ENCODE measurements at regions not wholly inside any gene's neighbourhood (a gene's known extent, or its start where the extent isn't known, plus 50 kb on each side); places are given as distances from the start of the nearest gene placed in this dataset.

DNA sequence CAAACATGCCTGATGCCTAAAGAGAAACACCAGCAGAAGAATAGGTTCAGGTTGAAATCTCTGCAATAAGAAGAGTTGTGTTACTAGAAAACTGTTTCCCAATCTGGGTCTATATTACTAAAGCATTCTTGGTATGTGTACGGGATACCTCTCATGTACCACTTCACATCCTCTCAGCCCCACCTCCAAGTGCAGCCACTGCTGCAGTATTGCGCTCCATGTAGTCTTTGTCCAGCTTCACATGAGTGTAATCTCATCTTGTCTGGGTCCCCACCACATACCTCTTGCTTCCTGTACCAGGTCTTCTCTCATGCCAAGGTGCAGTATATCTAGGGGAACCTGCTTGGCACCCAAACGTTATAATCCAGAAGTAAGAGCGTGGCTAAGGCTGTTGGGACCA lies 187.5 kb upstream of the EEA1 start (continued):
- TF ChIP-seq SIN3A (conservative IDR thresholded peaks at IDR 0.05 in 1 of 2, IDR thresholded peaks at IDR 0.05 in 1 of 2; ENCODE audit: low read depth in 1 of 2, low read length in 2 of 2): no peak
- TF ChIP-seq SP1 (IDR thresholded peaks at IDR 0.05; ENCODE audit: low read depth, low read length): no peak

Data from H1 (cell line).